Transverse colon (tissue), 4 donors: ENCODE measurements at regions not wholly inside any gene's neighbourhood (a gene's known extent, or its start where the extent isn't known, plus 50 kb on each side); places are given as distances from the start of the nearest gene placed in this dataset.

Source experiments
- CTCF ChIP-seq, 5 experiments: fragments of 200-600 bp in 3 of 5; fragments of 450-650 bp in 2 of 5; sonication (generic) in 3 of 5; IDR thresholded peaks; 1 replicate in 2 of 5; 2 replicates in 3 of 5; pipeline ENCODE4 v1.5.1; 2016 to 2017; ENCODE audit warnings: antibody characterized with exemption in 5 of 5, inconsistent platforms in 3 of 5, mild to moderate bottlenecking in 2 of 5, moderate library complexity in 1 of 5
- EP300 ChIP-seq: sonication (generic); formaldehyde crosslinking; IDR thresholded peaks from one replicate; pipeline ENCODE4 v1.6.1; 2017; ENCODE audit warnings: antibody characterized with exemption, low read depth
- POLR2AphosphoS5 ChIP-seq, 3 donors: sonication (generic); formaldehyde crosslinking; IDR thresholded peaks; one replicate each; pipeline ENCODE4 v1.6.1; 2016; ENCODE audit warnings: antibody characterized with exemption in 3 of 3

GRCh38 chr13:99702687-99703319, 201.5 kb downstream of the TM9SF2 start:
- TF ChIP-seq POLR2AphosphoS5 (IDR thresholded peaks at IDR 0.05) (no peak), CTCF (IDR thresholded peaks at IDR 0.05) (no peak), EP300 (no peak)
